EH (cell line): ENCODE measurements at regions not wholly inside any gene's neighbourhood (a gene's known extent, or its start where the extent isn't known, plus 50 kb on each side); places are given as distances from the start of the nearest gene placed in this dataset.
A peak's percentile ranks its signal among the peaks of the same experiment; 100 is the strongest.

Experiments
- DNase-seq: peaks from one replicate; pipeline ENCODE4 v3.0.0-alpha.2; 2015; ENCODE audit warnings: low read depth

- no peak for DNase-seq
Measured at GRCh38 chr1:207971331-207972219, 60.6 kb upstream of the CD34 start.

- peak; percentile 26 for DNase-seq
Measured at GRCh38 chr1:207970329-207971233, 59.7 kb upstream of the CD34 start.

GRCh38 chr1:207969528-207969927, 58.6 kb upstream of the CD34 start:
- DNase-seq, result no peak

GRCh38 chr1:207968521-207969009, 57.6 kb upstream of the CD34 start:
- peak; percentile 45 for DNase-seq

DNA sequence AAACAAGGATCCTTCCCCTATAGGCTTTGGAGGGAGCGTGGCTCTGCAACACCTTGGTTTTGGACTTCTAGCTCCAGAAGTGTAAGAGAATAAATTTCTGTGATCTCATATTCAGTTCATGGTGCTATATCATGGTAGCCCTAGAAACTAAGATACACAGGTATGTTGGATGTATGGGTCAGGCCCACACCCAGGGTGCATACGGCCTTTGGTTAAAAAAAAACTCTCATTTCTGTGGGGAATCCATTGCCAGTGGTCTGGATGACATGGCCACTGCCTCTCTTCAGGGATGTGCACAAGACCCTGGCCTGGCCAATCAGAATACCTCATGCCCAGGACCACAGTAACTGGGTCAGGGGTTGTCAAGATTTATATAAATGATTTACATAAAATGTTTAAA, 56.8 kb upstream of the CD34 start:
- DNase-seq, result no peak

GRCh38 chr1:207966521-207966920, 55.6 kb upstream of the CD34 start:
- no peak for DNase-seq

- peak; percentile 47 for DNase-seq
Measured at GRCh38 chr1:207965392-207966387, 54.8 kb upstream of the CD34 start.

GRCh38 chr1:207964195-207964966, 53.5 kb upstream of the CD34 start:
- peak; percentile 64 for DNase-seq

GRCh38 chr1:207963427-207964194, 52.7 kb upstream of the CD34 start:
- peak; percentile 88 for DNase-seq

DNA sequence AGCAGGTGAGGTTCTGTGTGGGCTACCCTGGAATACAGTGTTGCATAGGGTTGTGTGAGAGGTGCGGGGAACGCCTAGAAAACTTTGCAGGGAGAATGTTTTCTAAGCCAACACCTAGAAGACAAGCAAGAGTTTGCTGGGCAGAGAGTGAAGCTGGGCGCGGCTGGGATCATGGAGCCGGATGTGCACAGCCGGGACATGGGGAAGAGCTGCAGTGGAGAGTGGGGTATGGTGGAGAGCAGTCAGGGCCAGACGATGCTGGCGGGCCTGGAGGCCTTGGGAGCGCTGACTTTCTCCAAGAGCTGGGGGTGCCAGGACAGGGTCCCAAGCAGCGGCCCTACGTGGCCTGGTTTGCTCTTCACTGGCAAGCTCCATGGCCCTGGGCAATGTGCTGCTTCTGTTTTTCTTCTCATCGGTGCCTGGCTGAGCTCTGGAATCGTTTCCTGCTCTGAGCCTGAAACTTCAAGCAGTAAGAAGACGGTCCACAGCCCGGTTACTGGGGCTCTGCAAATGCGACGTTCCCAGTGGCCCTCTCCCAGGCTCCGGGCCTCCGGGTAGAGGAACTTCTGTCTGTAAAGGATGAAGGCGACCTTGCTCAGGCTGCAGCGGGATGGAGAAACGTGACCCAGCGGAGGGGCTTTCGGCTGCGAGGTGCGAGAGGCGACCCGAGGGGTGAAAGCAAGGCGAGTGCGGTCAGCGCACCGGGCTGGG, 51.9 kb upstream of the CD34 start:
- DNase-seq, result peak; percentile 42
